ENCODE measurements at regions not wholly inside any gene's neighbourhood (a gene's known extent, or its start where the extent isn't known, plus 50 kb on each side); places are given as distances from the start of the nearest gene placed in this dataset.
"Not testable (repeated sequence)": the region's sequence is repeated elsewhere in the genome, so short reads cannot be mapped to it uniquely, and the experiment has no call there.

DNA sequence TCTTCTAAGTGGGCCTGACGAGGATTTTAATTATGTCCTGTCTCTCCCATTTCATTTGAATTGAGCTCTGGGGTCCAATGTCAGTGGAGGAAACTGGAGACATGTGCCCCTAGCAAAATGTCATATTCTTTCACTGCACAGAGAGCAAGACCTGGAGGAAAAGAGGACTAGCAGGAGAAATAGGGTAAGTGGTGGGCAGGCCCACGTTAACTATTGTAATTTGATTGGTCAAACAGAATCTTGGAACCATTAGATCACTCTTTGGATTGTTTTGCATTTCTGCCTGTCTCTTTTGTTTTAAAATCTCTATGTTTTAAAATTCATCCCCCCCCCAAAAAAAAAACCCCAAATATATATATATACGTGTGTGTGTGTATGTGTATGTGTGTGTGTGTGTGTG, 113.9 kb upstream of the PELI2 start:
- DNase-seq (ENCODE audit: low spot score), result no peak
- intact Hi-C loops (cut with DNase I), result loop anchor here in 1 of 2 donors (2.0 kb wide), 1 partner anchor 16 kb away; no protein-coding TSS in a partner anchor

GRCh38 chr14:56004786-56005185, 113.4 kb upstream of the PELI2 start:
- intact Hi-C loops (cut with DNase I), result loop anchor here in 1 of 2 donors (2.0 kb wide), 1 partner anchor 16 kb away; no protein-coding TSS in a partner anchor
- DNase-seq (ENCODE audit: low spot score), result no peak

DNA sequence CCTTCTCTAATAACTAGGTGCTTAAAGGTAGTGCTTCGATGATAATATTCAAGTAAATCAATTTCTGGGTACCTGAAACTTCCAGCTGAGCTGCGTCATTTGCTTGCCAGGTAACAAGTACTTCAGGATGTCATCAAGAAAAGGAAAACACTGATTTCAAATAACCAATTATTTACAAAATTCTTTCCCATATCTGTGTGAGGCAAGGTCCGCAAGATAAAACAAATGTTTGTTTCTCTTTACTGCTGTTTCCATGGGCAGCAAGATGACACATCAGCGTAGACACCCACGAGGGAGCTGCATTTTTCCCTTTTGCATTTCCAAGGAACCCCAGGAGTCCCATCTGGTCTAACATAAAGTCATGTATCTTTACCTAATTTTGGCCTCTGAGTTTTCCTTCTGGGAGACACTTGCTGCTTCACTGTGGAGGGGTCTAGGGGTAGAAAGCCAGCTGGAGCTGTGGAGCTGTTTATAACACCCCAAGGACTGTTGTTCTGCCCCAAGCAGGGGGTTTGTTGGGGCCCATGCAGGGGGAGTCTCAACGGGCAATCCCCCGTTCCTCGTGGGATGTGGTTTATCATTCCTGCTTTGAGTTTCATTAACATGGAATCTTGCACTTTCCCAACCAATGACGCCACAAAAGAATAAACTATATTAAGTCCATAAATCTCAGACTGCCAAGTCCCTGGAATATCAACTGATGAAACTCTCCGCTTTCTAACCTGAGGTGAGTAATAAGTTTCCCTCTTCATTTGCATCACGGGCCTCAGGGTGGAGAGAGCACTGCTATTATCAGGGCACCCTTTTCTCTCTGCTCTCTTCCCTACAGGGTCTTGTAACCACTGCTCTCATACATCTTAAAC, 112.8 kb upstream of the PELI2 start:
- intact Hi-C loops (cut with DNase I), result loop anchor here in 1 of 2 donors (2.0 kb wide), 1 partner anchor 15 kb away; no protein-coding TSS in a partner anchor
- no peak for DNase-seq (ENCODE audit: low spot score)

DNA sequence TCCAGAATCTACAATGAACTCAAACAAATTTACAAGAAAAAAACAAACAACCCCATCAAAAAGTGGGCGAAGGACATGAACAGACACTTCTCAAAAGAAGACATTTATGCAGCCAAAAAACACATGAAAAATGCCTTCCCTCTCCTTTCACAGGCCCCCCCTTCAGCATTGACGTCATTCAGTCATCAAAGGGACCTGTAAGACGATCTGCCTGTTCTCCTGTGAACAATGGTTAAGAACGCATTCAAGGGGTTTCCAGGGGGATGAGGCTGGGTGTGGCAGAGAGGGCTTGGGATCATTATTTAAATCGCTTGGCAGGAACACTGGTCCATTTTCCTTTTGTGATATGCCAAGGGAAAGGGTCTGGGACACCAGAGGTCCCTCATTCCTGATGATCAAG, 110.7 kb upstream of the PELI2 start:
- DNase-seq (ENCODE audit: low spot score); intact Hi-C loops (cut with DNase I): not testable (repeated sequence)

DNA sequence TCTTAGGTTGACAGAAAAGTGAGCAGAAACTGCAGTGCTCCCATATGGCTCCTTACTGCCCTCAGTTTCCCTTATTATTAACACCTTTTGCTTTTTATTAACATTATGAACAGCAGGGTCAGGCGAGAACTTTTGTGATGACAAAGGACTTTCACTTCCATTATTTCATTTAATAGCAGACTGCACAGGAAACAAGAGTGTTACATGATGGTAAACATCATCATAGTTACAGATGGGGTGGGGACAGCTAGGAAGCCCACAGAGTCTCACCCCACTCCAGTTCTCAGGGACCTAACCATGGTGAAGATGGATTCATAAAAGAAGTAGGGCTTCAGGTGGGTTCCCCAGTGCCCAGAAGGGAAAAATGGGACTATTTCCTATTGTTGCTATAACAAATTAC, 110.1 kb upstream of the PELI2 start:
- DNase-seq (ENCODE audit: low spot score), result no peak
- intact Hi-C loops (cut with DNase I), result no loop called here

DNA sequence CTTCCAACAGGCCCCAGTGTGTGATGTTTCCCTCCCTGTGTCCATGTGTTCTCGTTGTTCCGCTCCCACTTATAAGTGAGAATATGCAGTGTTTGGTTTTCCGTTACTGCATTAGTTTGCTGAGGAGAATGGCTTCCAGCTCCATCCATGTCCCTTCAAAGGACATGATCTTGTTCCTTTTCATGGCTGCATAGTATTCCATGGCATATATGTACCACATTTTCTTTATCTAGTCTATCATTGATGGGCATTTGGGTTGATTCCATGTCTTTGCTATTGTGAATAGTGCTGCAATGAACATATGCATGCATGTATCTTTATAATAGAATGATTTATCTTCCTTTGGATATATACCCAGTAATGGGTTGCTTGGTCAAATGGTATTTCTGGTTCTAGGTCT, 109.5 kb upstream of the PELI2 start:
- intact Hi-C loops (cut with DNase I); DNase-seq (ENCODE audit: low spot score): not testable (repeated sequence)

- DNase-seq (ENCODE audit: low spot score), result no peak
- intact Hi-C loops (cut with DNase I), result no loop called here
These were observed 94.5 kb upstream of the PELI2 start for GRCh38 chr14:56023661-56024081.

DNA sequence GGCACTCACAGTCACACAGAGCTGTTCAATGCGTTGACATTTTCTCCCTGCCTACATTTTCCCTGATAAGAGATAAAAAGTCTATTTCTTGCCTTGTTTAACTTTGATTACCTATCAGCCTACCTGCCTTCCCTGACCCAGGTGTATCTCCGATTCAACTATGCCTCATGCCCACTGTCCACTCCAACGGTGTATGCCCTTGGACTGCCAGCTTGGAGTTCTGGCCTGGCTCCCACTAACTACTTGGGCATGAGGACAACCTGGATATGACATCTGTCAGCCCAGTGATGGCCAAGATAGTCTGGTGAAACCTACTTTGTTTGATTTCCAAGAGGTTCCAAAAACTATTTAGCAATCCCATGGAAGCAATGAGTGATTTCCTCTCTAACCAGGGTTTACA, 93.0 kb upstream of the PELI2 start:
- no peak for DNase-seq (ENCODE audit: low spot score)
- intact Hi-C loops (cut with DNase I), result no loop called here

DNA sequence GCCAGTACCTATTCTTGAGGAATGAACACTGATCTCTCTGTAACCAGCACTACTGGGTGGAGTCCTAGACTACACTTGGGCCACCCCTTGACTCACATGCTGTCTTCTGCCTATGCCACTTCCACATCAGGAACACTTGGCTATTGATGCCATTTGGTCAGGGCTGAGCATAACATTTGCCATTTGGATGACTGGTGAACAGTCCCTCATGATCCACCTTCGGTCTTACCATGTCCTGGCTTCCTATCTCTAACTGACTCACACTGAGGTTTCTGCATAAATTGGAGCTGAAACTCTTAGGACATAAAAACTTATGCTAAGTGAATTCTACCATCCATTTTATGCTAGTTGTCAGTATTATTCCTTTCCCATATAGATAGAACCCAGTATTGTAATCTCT, 91.7 kb upstream of the PELI2 start:
- intact Hi-C loops (cut with DNase I), result no loop called here

DNA sequence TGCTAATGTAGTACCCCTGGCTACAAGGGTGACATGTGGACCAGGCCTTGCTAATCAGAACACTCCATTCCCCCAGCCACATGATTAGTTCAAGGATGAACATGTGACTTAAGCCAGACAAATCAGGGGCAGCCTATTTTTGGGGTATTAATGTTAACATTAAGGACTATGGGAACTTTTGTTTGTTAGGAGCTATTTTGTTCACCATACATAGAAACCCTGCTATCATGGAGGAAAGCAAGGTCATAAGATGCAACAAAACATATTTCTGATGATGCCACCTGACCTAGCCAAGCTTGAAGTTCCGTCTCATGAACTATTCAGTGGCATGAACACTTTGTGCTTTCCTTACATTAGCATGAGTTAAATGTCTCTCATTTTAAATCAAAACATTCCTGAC, 90.8 kb upstream of the PELI2 start:
- intact Hi-C loops (cut with DNase I), result no loop called here

More for the DNA sequence above, 91.7 kb upstream of the PELI2 start:
- no peak for DNase-seq (ENCODE audit: low spot score)

GRCh38 chr14:56027916-56028712, 90.1 kb upstream of the PELI2 start:
- no peak for DNase-seq (ENCODE audit: low spot score)

More for the DNA sequence above, 90.8 kb upstream of the PELI2 start:
- DNase-seq (ENCODE audit: low spot score), result no peak

GRCh38 chr14:56036353-56036752, 81.9 kb upstream of the PELI2 start:
- no peak for DNase-seq (ENCODE audit: low spot score)
- intact Hi-C loops (cut with DNase I), result no loop called here

More at GRCh38 chr14:56027916-56028712, 90.1 kb upstream of the PELI2 start:
- intact Hi-C loops (cut with DNase I), result no loop called here

DNA sequence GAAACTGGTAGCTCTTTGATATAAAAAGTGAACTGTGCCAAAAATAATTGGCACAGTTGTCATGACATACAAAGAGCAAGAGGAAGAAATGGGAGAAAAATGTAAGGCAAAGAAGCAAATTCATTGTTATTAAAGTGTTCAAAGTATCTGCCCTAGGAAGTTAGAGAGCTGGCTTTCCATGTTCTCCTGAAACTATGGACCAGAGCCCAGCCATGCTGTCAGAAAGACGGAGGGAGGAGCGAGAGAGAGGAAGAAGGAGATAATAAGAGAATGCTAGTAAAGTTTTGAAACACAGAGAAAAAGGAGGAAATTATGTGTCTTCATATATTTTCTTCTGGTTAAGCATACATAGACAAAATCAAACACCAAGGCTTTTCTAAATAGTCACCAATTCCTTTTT, 78.1 kb upstream of the PELI2 start:
- no peak for DNase-seq (ENCODE audit: low spot score)
- intact Hi-C loops (cut with DNase I), result no loop called here

GRCh38 chr14:56044196-56044595, 74.0 kb upstream of the PELI2 start:
- no peak for DNase-seq (ENCODE audit: low spot score)
- intact Hi-C loops (cut with DNase I), result no loop called here

- intact Hi-C loops (cut with DNase I), result no loop called here
- DNase-seq (ENCODE audit: low spot score), result no peak
These were observed 71.7 kb upstream of the PELI2 start for GRCh38 chr14:56046546-56046945.

DNA sequence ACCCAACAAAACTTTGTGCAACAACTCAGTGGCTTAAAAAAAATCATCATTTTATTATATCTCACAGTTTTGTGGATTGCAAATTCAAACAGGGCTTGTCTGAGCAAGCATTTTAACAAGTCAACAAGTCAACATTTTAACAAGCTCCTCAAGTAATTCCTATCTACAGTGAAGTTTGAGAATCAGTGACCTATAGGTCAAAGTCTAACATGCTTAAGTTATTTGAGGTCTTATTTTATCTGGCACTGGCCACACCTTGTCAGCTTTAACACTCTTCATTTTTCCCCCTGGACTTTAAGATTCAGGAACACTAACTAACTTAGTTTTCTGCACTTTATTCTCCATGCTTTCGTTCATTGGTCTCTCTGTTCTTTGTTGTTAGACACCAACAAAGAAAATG, 71.2 kb upstream of the PELI2 start:
- DNase-seq (ENCODE audit: low spot score), result no peak
- intact Hi-C loops (cut with DNase I), result no loop called here

DNA sequence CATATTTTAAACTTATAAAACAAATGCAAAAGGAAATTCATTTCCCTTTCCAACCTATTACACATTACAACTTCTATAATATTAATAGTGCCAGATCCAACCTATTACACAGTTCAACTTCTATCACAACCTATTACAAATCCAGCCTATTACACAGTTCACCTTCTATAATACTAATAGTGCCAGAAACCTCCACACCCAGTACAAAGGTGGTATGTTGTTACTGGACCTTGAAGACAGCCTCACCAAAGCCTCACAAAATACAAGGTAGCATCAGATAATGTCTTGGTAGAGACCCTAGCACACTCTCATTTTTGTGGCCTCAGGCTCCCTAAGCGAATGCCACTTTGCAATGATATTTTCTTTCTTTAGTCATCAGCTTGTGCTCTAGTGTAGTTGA, 68.7 kb upstream of the PELI2 start:
- DNase-seq (ENCODE audit: low spot score), result no peak
- intact Hi-C loops (cut with DNase I), result no loop called here

DNA sequence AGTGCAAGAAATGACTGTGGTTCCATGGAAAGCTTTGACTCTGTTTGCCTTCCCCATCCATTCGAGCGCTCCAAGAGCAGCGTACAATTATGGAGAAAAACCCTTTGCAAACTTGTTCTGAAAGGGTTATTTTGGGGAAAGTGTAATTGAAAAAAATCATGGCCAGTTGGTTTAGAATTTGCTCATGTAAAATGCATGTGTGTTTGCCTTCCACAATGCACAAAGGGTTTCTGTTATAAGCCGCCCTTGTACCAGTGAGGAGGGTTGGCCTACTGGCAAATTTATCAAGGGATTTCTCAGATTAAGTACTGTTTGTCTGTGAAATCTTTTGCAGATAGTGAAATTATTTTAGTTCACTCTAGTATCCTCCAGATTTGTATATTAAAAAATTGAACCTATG, 62.7 kb upstream of the PELI2 start:
- no peak for DNase-seq (ENCODE audit: low spot score)
- intact Hi-C loops (cut with DNase I), result no loop called here

DNA sequence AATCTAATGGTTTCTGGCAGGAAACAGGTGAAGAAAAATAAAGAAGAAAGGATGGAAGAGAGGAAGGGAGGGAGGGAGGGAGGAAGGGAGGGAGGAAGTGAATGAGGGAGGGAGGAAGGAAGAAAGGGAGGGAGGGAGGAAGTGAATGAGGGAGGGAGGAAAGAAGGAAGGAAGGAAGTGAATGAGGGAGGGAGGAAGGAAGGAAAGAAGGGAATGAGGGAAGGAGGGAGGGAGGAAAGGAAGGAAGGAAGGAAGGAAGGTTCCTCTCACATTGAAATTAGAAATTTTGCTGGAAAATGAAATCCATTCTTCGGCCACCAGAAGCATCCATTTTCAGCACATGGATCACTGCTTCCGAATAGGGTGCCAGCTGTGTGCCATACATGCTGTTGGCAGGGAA, 62.2 kb upstream of the PELI2 start:
- intact Hi-C loops (cut with DNase I), result no loop called here
- DNase-seq (ENCODE audit: low spot score), result no peak

- DNase-seq (ENCODE audit: low spot score), result no peak
- intact Hi-C loops (cut with DNase I), result no loop called here
These were observed 61.0 kb upstream of the PELI2 start for GRCh38 chr14:56057071-56057741.
